Hepatocyte (in vitro differentiated cells): ENCODE measurements at regions not wholly inside any gene's neighbourhood (a gene's known extent, or its start where the extent isn't known, plus 50 kb on each side); places are given as distances from the start of the nearest gene placed in this dataset.
"Not testable (repeated sequence)": the region's sequence is repeated elsewhere in the genome, so short reads cannot be mapped to it uniquely, and the experiment has no call there.

Experiments used
- EZH2 ChIP-seq: fragments of 200-600 bp; sonication (generic); IDR thresholded peaks from 2 replicates; pipeline ENCODE4 v1.6.1; 2016; ENCODE audit warnings: antibody characterized with exemption, mild to moderate bottlenecking, borderline replicate concordance
- EZH2phosphoT487 ChIP-seq: fragments of 200-600 bp; sonication (generic); IDR thresholded peaks from one replicate; pipeline ENCODE4 v1.6.1; 2018; ENCODE audit warnings: antibody characterized with exemption, mild to moderate bottlenecking, low read depth, moderate library complexity; ENCODE audit not compliant: unreplicated experiment, severe bottlenecking
- TF ChIP-seq, protein P1 (sequence below): fragments of 200-600 bp; sonication (generic); IDR thresholded peaks from 2 replicates; pipeline ENCODE4 v1.5.1; 2016; ENCODE audit warnings: antibody characterized with exemption, mild to moderate bottlenecking; ENCODE audit not compliant: poor library complexity

DNA sequence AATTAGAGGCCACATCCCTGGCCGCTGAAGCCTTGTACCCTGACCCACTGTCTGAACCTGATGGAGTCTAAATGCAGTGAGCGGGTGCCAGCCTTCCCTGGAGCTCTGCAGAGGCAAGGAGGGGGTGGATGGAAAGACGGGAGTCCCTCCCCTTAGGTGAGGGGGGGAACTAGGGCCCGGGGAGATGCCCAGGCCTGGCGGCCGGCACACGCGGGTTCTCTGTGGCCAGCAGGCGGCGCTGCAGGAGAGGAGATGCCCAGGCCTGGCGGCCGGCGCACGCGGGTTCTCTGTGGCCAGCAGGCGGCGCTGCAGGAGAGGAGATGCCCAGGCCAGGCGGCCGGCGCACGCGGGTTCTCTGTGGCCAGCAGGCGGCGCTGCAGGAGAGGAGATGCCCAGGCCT lies 77.3 kb downstream of the OR4F16 start:
- TF ChIP-seq, protein P1, sequence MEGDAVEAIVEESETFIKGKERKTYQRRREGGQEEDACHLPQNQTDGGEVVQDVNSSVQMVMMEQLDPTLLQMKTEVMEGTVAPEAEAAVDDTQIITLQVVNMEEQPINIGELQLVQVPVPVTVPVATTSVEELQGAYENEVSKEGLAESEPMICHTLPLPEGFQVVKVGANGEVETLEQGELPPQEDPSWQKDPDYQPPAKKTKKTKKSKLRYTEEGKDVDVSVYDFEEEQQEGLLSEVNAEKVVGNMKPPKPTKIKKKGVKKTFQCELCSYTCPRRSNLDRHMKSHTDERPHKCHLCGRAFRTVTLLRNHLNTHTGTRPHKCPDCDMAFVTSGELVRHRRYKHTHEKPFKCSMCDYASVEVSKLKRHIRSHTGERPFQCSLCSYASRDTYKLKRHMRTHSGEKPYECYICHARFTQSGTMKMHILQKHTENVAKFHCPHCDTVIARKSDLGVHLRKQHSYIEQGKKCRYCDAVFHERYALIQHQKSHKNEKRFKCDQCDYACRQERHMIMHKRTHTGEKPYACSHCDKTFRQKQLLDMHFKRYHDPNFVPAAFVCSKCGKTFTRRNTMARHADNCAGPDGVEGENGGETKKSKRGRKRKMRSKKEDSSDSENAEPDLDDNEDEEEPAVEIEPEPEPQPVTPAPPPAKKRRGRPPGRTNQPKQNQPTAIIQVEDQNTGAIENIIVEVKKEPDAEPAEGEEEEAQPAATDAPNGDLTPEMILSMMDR: not testable (repeated sequence)
- not testable (repeated sequence) for TF ChIP-seq EZH2, EZH2phosphoT487
